Natural killer cell (primary cell): ENCODE measurements at regions not wholly inside any gene's neighbourhood (a gene's known extent, or its start where the extent isn't known, plus 50 kb on each side); places are given as distances from the start of the nearest gene placed in this dataset.
"Not testable (repeated sequence)": the region's sequence is repeated elsewhere in the genome, so short reads cannot be mapped to it uniquely, and the experiment has no call there.

Experiments
- ATAC-seq, 3 donors: fragments of 150-1000 bp in 2 of 3; fragments of 200-7000 bp in 1 of 3; cut with Tn5 transposase; 1 replicate in 1 of 3; 2 replicates in 2 of 3; pipeline ENCODE4 v1.10.0; 2021; ENCODE audit warnings: mild to moderate bottlenecking in 2 of 3, moderate library complexity in 2 of 3
- DNase-seq, 2 donors: peaks; one replicate each; pipeline versions ENCODE4 v3.0.0 to v3.0.0-alpha.2; 2013 to 2021; ENCODE audit warnings: mixed read lengths in 1 of 2
- H3K27ac ChIP-seq: one replicate; pipeline ENCODE4 v1.5.1; 2013; ENCODE audit warnings: mild to moderate bottlenecking, low read length
- H3K27me3 ChIP-seq: one replicate; pipeline ENCODE4 v1.6.1; 2013; ENCODE audit warnings: low read length; ENCODE audit not compliant: control insufficient read depth, insufficient read depth
- H3K36me3 ChIP-seq: one replicate; pipeline ENCODE4 v1.6.1; 2013; ENCODE audit warnings: low read length; ENCODE audit not compliant: control insufficient read depth, insufficient read depth
- H3K4me1 ChIP-seq: one replicate; pipeline ENCODE4 v1.6.1; 2013; ENCODE audit warnings: low read length; ENCODE audit not compliant: control insufficient read depth, insufficient read depth
- H3K4me3 ChIP-seq: one replicate; pipeline ENCODE4 v1.5.1; 2013; ENCODE audit warnings: low read length
- H3K9me3 ChIP-seq: one replicate; pipeline ENCODE4 v1.6.1; 2013; ENCODE audit warnings: low read length; ENCODE audit not compliant: control insufficient read depth, insufficient read depth
- H3K27ac Mint-ChIP-seq, 2 donors: one replicate each; pipeline ENCODE4 v1.8.0; 2022; ENCODE audit warnings: mild to moderate bottlenecking in 2 of 2, mixed read lengths in 2 of 2, moderate library complexity in 1 of 2
- H3K27me3 Mint-ChIP-seq, 2 donors: one replicate each; pipeline ENCODE4 v1.8.0; 2022; ENCODE audit warnings: low read depth in 2 of 2, mixed read lengths in 2 of 2
- H3K36me3 Mint-ChIP-seq: one replicate; pipeline ENCODE4 v1.8.0; 2022; ENCODE audit warnings: mixed read lengths
- H3K4me1 Mint-ChIP-seq, 2 donors: one replicate each; pipeline ENCODE4 v1.8.0; 2022; ENCODE audit warnings: mixed read lengths in 2 of 2
- H3K4me3 Mint-ChIP-seq: one replicate; pipeline ENCODE4 v1.8.0; 2022; ENCODE audit warnings: mild to moderate bottlenecking, moderate library complexity, mixed read lengths
- H3K9me3 Mint-ChIP-seq, 2 donors: one replicate each; pipeline ENCODE4 v1.8.0; 2022; ENCODE audit warnings: mixed read lengths in 2 of 2
- CTCF ChIP-seq: fragments of 200-600 bp; IDR thresholded peaks from one replicate; pipeline ENCODE4 v1.8.0; 2022; ENCODE audit warnings: antibody characterized with exemption
- WGBS: methylation state at CpG from one replicate; pipeline ENCODE4 v1.1.7; 2013; ENCODE audit warnings: missing lambda C conversion rate; ENCODE audit not compliant: insufficient coverage; 5-methylcytosine and 5-hydroxymethylcytosine counted together
- intact Hi-C: fragments of 100-400 bp; cut with micrococcal nuclease; formaldehyde crosslinking; loops from one replicate; pipeline ENCODE4 v1.14.2; 2022

- Mint-ChIP-seq H3K4me3 (no peak overlapping the region), H3K9me3 (no peaks in the 10 kb centered on the region)
- peak in 1 of 2 donors; percentile 25 for DNase-seq
These were observed 237.5 kb upstream of the PRSS1 start for GRCh38 chr7:142511801-142512200.

GRCh38 chr7:142511374-142511773 lies 237.9 kb upstream of the PRSS1 start:
- H3K36me3 Mint-ChIP-seq = no peaks in the 10 kb centered on the region
- no peak overlapping the region for H3K4me3 ChIP-seq
- H3K36me3 ChIP-seq = no peaks in the 10 kb centered on the region
- no peaks in the 10 kb centered on the region for H3K9me3 ChIP-seq
- intact Hi-C loops = no loop called here
- H3K27ac Mint-ChIP-seq = no peak overlapping the region
- no peaks in the 10 kb centered on the region for H3K4me1 ChIP-seq
- no peak overlapping the region for H3K4me3 Mint-ChIP-seq
- WGBS = 90% methylated on average over 3 of the region's 3 CpGs
- peaks cover 4 to 8% of the 10 kb centered on the region in 2 donors for H3K27me3 Mint-ChIP-seq
- no peaks in the 10 kb centered on the region for H3K27me3 ChIP-seq
- H3K9me3 Mint-ChIP-seq = no peaks in the 10 kb centered on the region
- no peak overlapping the region for H3K27ac ChIP-seq
- no peak for TF ChIP-seq CTCF
- DNase-seq (no peak), ATAC-seq (no peak)
- peaks cover 7 to 10% of the 10 kb centered on the region in 2 donors for H3K4me1 Mint-ChIP-seq

More at GRCh38 chr7:142511801-142512200, 237.5 kb upstream of the PRSS1 start:
- intact Hi-C loops = no loop called here
- H3K4me1 Mint-ChIP-seq = peaks cover 7 to 10% of the 10 kb centered on the region in 2 donors
- H3K36me3 Mint-ChIP-seq = no peaks in the 10 kb centered on the region
- H3K4me3 ChIP-seq = no peak overlapping the region
- no peaks in the 10 kb centered on the region for H3K9me3 ChIP-seq
- no peaks in the 10 kb centered on the region for H3K36me3 ChIP-seq
- WGBS = 87% methylated on average over 7 of the region's 7 CpGs
- peaks cover 4 to 10% of the 10 kb centered on the region in 2 donors for H3K27me3 Mint-ChIP-seq
- ATAC-seq = no peak
- no peak for TF ChIP-seq CTCF
- no peaks in the 10 kb centered on the region for H3K4me1 ChIP-seq
- H3K27ac Mint-ChIP-seq = no peak overlapping the region
- H3K27me3 ChIP-seq = no peaks in the 10 kb centered on the region
- no peak overlapping the region for H3K27ac ChIP-seq

- H3K36me3 ChIP-seq, H3K9me3 ChIP-seq, H3K27me3 ChIP-seq, H3K4me3 ChIP-seq, ATAC-seq, H3K27ac ChIP-seq, H3K9me3 Mint-ChIP-seq, H3K4me1 ChIP-seq, H3K4me1 Mint-ChIP-seq, H3K27ac Mint-ChIP-seq, intact Hi-C loops, DNase-seq, H3K36me3 Mint-ChIP-seq, H3K4me3 Mint-ChIP-seq: not testable (repeated sequence)
- WGBS = 61% methylated on average over 3 of the region's 3 CpGs
- H3K27me3 Mint-ChIP-seq = peaks cover 0 to 13% of the 10 kb centered on the region in 2 donors
These were observed 240.0 kb upstream of the PRSS1 start for GRCh38 chr7:142509235-142509634.

- no peak overlapping the region for H3K4me3 ChIP-seq
- no peaks in the 10 kb centered on the region for H3K36me3 ChIP-seq
- ATAC-seq = no peak
- H3K4me1 Mint-ChIP-seq = peaks cover 0 to 4% of the 10 kb centered on the region in 2 donors
- H3K9me3 Mint-ChIP-seq = no peaks in the 10 kb centered on the region
- H3K27me3 Mint-ChIP-seq = peaks cover 0 to 13% of the 10 kb centered on the region in 2 donors
- H3K27ac ChIP-seq = no peak overlapping the region
- WGBS = 65% methylated on average over 4 of the region's 4 CpGs
- H3K4me1 ChIP-seq = no peaks in the 10 kb centered on the region
- H3K27me3 ChIP-seq = no peaks in the 10 kb centered on the region
- no peak overlapping the region for H3K4me3 Mint-ChIP-seq
- TF ChIP-seq CTCF = no peak
- peak in 1 of 2 donors; percentile 44 for DNase-seq
- H3K36me3 Mint-ChIP-seq = no peaks in the 10 kb centered on the region
- intact Hi-C loops = no loop called here
- no peak overlapping the region for H3K27ac Mint-ChIP-seq
- H3K9me3 ChIP-seq = no peaks in the 10 kb centered on the region
These were observed 241.0 kb upstream of the PRSS1 start for GRCh38 chr7:142508251-142508650.
